ENCODE measurements at regions not wholly inside any gene's neighbourhood (a gene's known extent, or its start where the extent isn't known, plus 50 kb on each side); places are given as distances from the start of the nearest gene placed in this dataset.

DNA sequence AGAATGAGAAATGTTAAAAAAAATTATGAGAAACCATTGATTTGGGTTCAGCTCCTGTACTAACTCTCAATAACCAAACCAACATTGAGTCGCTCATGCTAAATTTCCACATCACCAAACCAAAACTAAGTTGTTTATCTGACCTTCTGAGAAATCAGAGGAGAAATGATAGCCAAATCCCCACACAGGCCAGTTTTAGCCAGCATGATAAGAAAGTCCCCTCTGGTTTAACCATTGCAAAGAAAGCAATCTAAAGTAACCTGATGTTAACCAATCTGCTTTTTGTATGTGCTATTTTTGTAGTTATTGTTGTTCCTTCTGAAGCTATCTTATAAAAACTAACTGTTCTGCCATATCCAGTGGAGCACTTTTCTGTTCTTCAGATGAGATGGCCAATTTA lies 599.7 kb downstream of the SLC16A7 start:
- CTCF ChIA-PET: no interaction called here
- Histone ChIP-seq H3K27me3 (ENCODE audit: control insufficient read depth, insufficient read depth, low read length) (no peaks in the 10 kb centered on the region), H3K9me3 (ENCODE audit: control insufficient read depth, insufficient read depth, low read length) (no peaks in the 10 kb centered on the region), H3K27ac (ENCODE audit: low read depth, low read length) (no peak overlapping the region), H3K4me3 (ENCODE audit: low read depth, low read length) (no peak overlapping the region)
- no peak for DNase-seq (ENCODE audit: low read depth, low spot score)
- POLR2A ChIA-PET: no interaction called here
- TF ChIP-seq, protein P1, sequence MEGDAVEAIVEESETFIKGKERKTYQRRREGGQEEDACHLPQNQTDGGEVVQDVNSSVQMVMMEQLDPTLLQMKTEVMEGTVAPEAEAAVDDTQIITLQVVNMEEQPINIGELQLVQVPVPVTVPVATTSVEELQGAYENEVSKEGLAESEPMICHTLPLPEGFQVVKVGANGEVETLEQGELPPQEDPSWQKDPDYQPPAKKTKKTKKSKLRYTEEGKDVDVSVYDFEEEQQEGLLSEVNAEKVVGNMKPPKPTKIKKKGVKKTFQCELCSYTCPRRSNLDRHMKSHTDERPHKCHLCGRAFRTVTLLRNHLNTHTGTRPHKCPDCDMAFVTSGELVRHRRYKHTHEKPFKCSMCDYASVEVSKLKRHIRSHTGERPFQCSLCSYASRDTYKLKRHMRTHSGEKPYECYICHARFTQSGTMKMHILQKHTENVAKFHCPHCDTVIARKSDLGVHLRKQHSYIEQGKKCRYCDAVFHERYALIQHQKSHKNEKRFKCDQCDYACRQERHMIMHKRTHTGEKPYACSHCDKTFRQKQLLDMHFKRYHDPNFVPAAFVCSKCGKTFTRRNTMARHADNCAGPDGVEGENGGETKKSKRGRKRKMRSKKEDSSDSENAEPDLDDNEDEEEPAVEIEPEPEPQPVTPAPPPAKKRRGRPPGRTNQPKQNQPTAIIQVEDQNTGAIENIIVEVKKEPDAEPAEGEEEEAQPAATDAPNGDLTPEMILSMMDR (IDR thresholded peaks at IDR 0.05; ENCODE audit: low read depth, low read length): no peak

DNA sequence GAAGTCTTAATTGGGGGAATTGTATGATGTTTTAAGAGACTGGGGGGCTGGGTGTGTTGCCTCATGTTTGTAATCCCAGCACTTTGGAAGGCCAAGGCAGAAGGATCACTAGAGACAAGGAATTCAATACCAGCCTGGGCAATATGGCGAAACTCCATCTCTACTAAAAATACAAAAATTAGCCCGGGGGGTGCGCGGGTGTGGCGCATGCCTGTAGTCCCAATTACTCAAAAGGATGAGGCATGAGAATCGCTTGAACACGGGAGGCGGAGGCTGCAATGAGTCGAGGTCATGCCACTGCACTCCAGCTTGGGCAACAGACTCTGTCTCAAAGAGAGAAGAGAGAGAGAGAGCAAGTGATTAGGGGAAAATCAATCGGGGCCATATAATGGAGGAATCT lies 600.5 kb downstream of the SLC16A7 start:
- Histone ChIP-seq H3K27me3 (ENCODE audit: control insufficient read depth, insufficient read depth, low read length) (no peaks in the 10 kb centered on the region), H3K4me3 (ENCODE audit: low read depth, low read length) (no peak overlapping the region), H3K27ac (ENCODE audit: low read depth, low read length) (no peak overlapping the region), H3K9me3 (ENCODE audit: control insufficient read depth, insufficient read depth, low read length) (no peaks in the 10 kb centered on the region)
- DNase-seq (ENCODE audit: low read depth, low spot score): no peak
- TF ChIP-seq, protein P1 (IDR thresholded peaks at IDR 0.05; ENCODE audit: low read depth, low read length): no peak
- ChIA-PET POLR2A (no interaction called here), CTCF (no interaction called here)

DNA sequence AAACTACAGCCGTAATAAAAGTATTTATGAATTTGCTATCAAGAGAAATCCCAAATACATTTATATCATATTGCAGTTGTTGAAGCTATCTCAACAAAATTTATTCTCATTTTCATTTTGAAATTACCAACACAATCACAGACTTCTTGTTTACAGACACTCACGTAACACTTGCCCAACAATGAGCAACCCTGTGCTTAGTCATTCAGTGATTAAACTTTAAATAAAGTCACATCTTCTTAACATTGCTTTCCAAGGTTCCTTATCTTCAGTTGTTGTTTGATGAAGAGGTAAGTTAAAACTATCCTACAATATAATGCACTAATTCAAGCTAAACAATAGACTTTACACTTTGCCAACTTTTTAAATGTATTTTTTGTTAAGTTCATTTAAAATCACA lies 601.8 kb downstream of the SLC16A7 start:
- no peaks in the 10 kb centered on the region for H3K9me3 ChIP-seq (ENCODE audit: control insufficient read depth, insufficient read depth, low read length)
- H3K27me3 ChIP-seq (ENCODE audit: control insufficient read depth, insufficient read depth, low read length): no peaks in the 10 kb centered on the region
- no peak for DNase-seq (ENCODE audit: low read depth, low spot score)
- H3K4me3 ChIP-seq (ENCODE audit: low read depth, low read length): no peak overlapping the region
- H3K27ac ChIP-seq (ENCODE audit: low read depth, low read length): no peak overlapping the region
- TF ChIP-seq, protein P1 (IDR thresholded peaks at IDR 0.05; ENCODE audit: low read depth, low read length): no peak
- ChIA-PET POLR2A (no interaction called here), CTCF (interaction anchor here (1.0 kb wide), 1 partner anchor 62 kb away, joined by 4 read pairs; no protein-coding TSS in a partner anchor)

DNA sequence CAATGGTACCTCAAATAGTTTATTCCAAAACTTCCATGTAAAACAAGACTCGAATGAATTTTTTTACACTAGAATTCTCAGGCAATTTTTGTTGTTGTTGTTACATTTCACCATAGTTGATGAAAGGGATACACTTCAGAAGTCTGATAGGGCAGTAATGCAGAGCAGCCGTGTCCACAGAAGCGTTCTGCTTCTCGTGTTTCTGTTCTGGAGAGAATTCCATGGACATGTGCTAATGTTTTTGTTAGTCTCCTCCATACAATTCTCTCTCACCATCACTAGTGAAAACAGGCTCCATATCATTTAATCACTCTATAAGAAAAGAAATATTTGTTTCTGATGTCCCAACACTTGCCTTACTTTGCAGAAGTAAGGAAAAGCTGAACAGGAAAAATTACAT lies 606.1 kb downstream of the SLC16A7 start:
- Histone ChIP-seq H3K9me3 (ENCODE audit: control insufficient read depth, insufficient read depth, low read length) (no peaks in the 10 kb centered on the region), H3K4me3 (ENCODE audit: low read depth, low read length) (no peak overlapping the region), H3K27ac (ENCODE audit: low read depth, low read length) (no peak overlapping the region), H3K27me3 (ENCODE audit: control insufficient read depth, insufficient read depth, low read length) (no peaks in the 10 kb centered on the region)
- no peak for DNase-seq (ENCODE audit: low read depth, low spot score)
- ChIA-PET CTCF (no interaction called here), POLR2A (no interaction called here)
- TF ChIP-seq, protein P1 (IDR thresholded peaks at IDR 0.05; ENCODE audit: low read depth, low read length): no peak

DNA sequence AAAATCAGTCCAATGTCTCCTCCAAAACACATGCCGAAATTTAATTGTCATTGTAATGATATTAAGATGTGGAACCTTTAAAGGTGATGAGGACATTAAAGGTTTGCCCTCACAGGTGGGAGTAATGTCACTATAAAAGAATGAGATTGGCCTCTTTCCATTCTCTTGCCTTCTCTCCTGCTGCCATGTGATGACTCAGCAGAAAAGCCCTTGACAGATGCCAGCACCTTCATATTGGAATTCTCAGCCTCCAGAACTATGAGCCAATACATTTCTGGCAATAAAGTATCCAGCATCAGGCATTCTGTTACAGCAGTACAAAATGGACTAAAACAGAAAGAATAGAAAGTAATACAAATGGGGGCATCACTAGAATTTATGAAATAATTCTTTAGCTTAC lies 609.7 kb downstream of the SLC16A7 start:
- POLR2A ChIA-PET: no interaction called here
- Histone ChIP-seq H3K27me3 (ENCODE audit: control insufficient read depth, insufficient read depth, low read length) (no peaks in the 10 kb centered on the region), H3K27ac (ENCODE audit: low read depth, low read length) (no peak overlapping the region)

More for the DNA sequence above, 609.7 kb downstream of the SLC16A7 start:
- TF ChIP-seq, protein P1 (IDR thresholded peaks at IDR 0.05; ENCODE audit: low read depth, low read length): no peak
- CTCF ChIA-PET: no interaction called here
- no peak overlapping the region for H3K4me3 ChIP-seq (ENCODE audit: low read depth, low read length)
- DNase-seq (ENCODE audit: low read depth, low spot score): no peak
- H3K9me3 ChIP-seq (ENCODE audit: control insufficient read depth, insufficient read depth, low read length): no peaks in the 10 kb centered on the region
